Esophagus muscularis mucosa (tissue), 3 donors: ENCODE measurements at regions not wholly inside any gene's neighbourhood (a gene's known extent, or its start where the extent isn't known, plus 50 kb on each side); places are given as distances from the start of the nearest gene placed in this dataset.

Experiments used
- CTCF ChIP-seq, 3 experiments: fragments of 200-600 bp in 2 of 3; fragments of 450-650 bp in 1 of 3; sonication (generic) in 2 of 3; IDR thresholded peaks; one replicate each; pipeline ENCODE4 v1.5.1; 2017 to 2019; ENCODE audit warnings: antibody characterized with exemption in 3 of 3, mild to moderate bottlenecking in 2 of 3, moderate library complexity in 1 of 3
- POLR2A ChIP-seq: fragments of 450-650 bp; IDR thresholded peaks from one replicate; pipeline ENCODE4 v1.6.1; 2017; ENCODE audit warnings: antibody characterized with exemption, moderate library complexity, mild to moderate bottlenecking, low read depth
- POLR2AphosphoS5 ChIP-seq, 2 donors: sonication (generic); formaldehyde crosslinking; IDR thresholded peaks; one replicate each; pipeline ENCODE4 v1.6.1; 2017; ENCODE audit warnings: antibody characterized with exemption in 2 of 2

- TF ChIP-seq CTCF (IDR thresholded peaks at IDR 0.05) (no peak), POLR2A (no peak), POLR2AphosphoS5 (IDR thresholded peaks at IDR 0.05) (no peak)
These were observed 72.1 kb downstream of the ZNF648 start for GRCh38 chr1:181989261-181989920.
